ENCODE measurements at regions not wholly inside any gene's neighbourhood (a gene's known extent, or its start where the extent isn't known, plus 50 kb on each side); places are given as distances from the start of the nearest gene placed in this dataset.

DNA sequence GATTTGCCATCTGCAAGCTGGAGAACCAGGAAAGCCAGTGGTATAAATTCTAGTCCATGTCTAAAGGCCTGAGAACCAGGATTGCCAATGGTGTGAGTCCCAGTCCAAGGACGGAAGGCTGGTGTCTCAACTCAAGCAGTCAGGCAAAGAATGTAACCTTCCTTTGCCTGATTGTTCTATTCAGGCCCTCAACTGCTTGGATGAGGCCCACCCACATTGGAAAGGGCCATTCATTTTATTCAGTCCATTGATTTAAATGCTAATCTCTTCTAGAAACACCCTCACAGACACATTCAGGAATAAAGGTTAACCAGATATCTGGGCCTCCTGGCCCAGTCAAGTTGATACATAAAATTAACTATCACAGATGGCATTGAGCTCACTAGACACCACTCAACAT lies 427.8 kb downstream of the ZNF608 start:
- TF ChIP-seq ERF (CRISPR knock-in tag; IDR thresholded peaks at IDR 0.05) (no peak), ZNF160 (CRISPR knock-in tag; IDR thresholded peaks at IDR 0.05) (no peak), FIP1L1 (IDR thresholded peaks at IDR 0.05; ENCODE audit: borderline replicate concordance, insufficient read depth, low read depth, low read length) (no peak), ZFP41 (CRISPR knock-in tag; IDR thresholded peaks at IDR 0.05; ENCODE audit: borderline replicate concordance) (no peak), ZNF12 (CRISPR knock-in tag; IDR thresholded peaks at IDR 0.05) (no peak), MAFG (CRISPR knock-in tag; IDR thresholded peaks at IDR 0.05) (no peak), MED1 (CRISPR knock-in tag; IDR thresholded peaks at IDR 0.05) (no peak), ZSCAN22 (CRISPR knock-in tag; IDR thresholded peaks at IDR 0.05) (no peak), ZMYM4 (CRISPR knock-in tag; IDR thresholded peaks at IDR 0.05) (no peak), ZNF136 (CRISPR knock-in tag; IDR thresholded peaks at IDR 0.05; ENCODE audit: low read depth) (no peak), MYNN (CRISPR knock-in tag; IDR thresholded peaks at IDR 0.05; ENCODE audit: low read depth) (no peak), ARHGAP35 (CRISPR knock-in tag; IDR thresholded peaks at IDR 0.05; ENCODE audit: borderline replicate concordance) (no peak), GPN1 (CRISPR knock-in tag; IDR thresholded peaks at IDR 0.05; ENCODE audit: borderline replicate concordance) (no peak)
- TF ChIP-seq, protein P1, sequence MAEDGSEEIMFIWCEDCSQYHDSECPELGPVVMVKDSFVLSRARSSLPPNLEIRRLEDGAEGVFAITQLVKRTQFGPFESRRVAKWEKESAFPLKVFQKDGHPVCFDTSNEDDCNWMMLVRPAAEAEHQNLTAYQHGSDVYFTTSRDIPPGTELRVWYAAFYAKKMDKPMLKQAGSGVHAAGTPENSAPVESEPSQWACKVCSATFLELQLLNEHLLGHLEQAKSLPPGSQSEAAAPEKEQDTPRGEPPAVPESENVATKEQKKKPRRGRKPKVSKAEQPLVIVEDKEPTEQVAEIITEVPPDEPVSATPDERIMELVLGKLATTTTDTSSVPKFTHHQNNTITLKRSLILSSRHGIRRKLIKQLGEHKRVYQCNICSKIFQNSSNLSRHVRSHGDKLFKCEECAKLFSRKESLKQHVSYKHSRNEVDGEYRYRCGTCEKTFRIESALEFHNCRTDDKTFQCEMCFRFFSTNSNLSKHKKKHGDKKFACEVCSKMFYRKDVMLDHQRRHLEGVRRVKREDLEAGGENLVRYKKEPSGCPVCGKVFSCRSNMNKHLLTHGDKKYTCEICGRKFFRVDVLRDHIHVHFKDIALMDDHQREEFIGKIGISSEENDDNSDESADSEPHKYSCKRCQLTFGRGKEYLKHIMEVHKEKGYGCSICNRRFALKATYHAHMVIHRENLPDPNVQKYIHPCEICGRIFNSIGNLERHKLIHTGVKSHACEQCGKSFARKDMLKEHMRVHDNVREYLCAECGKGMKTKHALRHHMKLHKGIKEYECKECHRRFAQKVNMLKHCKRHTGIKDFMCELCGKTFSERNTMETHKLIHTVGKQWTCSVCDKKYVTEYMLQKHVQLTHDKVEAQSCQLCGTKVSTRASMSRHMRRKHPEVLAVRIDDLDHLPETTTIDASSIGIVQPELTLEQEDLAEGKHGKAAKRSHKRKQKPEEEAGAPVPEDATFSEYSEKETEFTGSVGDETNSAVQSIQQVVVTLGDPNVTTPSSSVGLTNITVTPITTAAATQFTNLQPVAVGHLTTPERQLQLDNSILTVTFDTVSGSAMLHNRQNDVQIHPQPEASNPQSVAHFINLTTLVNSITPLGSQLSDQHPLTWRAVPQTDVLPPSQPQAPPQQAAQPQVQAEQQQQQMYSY (CRISPR knock-in tag; IDR thresholded peaks at IDR 0.05), result no peak
- TF ChIP-seq, protein P2, sequence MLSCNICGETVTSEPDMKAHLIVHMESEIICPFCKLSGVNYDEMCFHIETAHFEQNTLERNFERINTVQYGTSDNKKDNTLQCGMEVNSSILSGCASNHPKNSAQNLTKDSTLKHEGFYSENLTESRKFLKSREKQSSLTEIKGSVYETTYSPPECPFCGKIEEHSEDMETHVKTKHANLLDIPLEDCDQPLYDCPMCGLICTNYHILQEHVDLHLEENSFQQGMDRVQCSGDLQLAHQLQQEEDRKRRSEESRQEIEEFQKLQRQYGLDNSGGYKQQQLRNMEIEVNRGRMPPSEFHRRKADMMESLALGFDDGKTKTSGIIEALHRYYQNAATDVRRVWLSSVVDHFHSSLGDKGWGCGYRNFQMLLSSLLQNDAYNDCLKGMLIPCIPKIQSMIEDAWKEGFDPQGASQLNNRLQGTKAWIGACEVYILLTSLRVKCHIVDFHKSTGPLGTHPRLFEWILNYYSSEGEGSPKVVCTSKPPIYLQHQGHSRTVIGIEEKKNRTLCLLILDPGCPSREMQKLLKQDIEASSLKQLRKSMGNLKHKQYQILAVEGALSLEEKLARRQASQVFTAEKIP (CRISPR knock-in tag; IDR thresholded peaks at IDR 0.05; ENCODE audit: borderline replicate concordance), result no peak
- TF ChIP-seq, protein P3, sequence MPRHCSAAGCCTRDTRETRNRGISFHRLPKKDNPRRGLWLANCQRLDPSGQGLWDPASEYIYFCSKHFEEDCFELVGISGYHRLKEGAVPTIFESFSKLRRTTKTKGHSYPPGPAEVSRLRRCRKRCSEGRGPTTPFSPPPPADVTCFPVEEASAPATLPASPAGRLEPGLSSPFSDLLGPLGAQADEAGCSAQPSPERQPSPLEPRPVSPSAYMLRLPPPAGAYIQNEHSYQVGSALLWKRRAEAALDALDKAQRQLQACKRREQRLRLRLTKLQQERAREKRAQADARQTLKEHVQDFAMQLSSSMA (CRISPR knock-in tag; IDR thresholded peaks at IDR 0.05), result no peak
- intact Hi-C loops (cut with micrococcal nuclease; ENCODE audit: unreplicated experiment) (no loop called here), in situ Hi-C loops (cut with HindIII; ENCODE audit: extremely low pct_ligation_motif_present, low pct_unique_long_range_greater_than_20kb) (no loop called here)
- no peak overlapping the region for H2AFZ ChIP-seq (ENCODE audit: low read length)
- H3K27ac ChIP-seq (ENCODE audit: extremely low read length, insufficient read depth, low read length), result no peak overlapping the region
- H3K4me2 ChIP-seq (ENCODE audit: low read depth, low read length), result no peak overlapping the region
- H3K79me2 ChIP-seq (ENCODE audit: insufficient read depth, low read length), result no peaks in the 10 kb centered on the region
- H3K36me3 ChIP-seq (replicated peaks in 1 of 2; ENCODE audit: control insufficient read depth in 1 of 2, insufficient read depth in 2 of 2, low read length in 2 of 2), result no peaks in the 10 kb centered on the region
- H3K9me3 ChIP-seq (ENCODE audit: low read length), result no peaks in the 10 kb centered on the region
- 0% methylated on average over 1 of the region's 1 CpG for WGBS (ENCODE audit: low lambda C conversion rate)
- FAIRE-seq (no peak), DNase-seq (ENCODE audit: low spot score) (no peak), ATAC-seq (no peak)
- no peaks in the 10 kb centered on the region for H3K4me1 ChIP-seq (ENCODE audit: insufficient read depth, low read length)
- H4K20me1 ChIP-seq (ENCODE audit: insufficient read depth, low read length), result no peaks in the 10 kb centered on the region
- BruUV-seq (replicated peaks), result no TSS peak
- no peaks in the 10 kb centered on the region for H3K27me3 ChIP-seq (ENCODE audit: control insufficient read depth in 1 of 2, insufficient read depth in 2 of 2, low read length in 2 of 2)
- CTCF ChIA-PET (ENCODE audit: low intra/inter-chr PET ratio, low total read pairs), result no interaction called here
- H3K9ac ChIP-seq (ENCODE audit: insufficient read depth, low read depth, low read length), result no peak overlapping the region
- POLR2A ChIA-PET, result no interaction called here
- no peak overlapping the region for H3K4me3 ChIP-seq (replicated peaks in 1 of 3; ENCODE audit: insufficient read depth in 1 of 3, low read depth in 2 of 3, low read length in 3 of 3)
